H1 (cell line): ENCODE measurements at regions not wholly inside any gene's neighbourhood (a gene's known extent, or its start where the extent isn't known, plus 50 kb on each side); places are given as distances from the start of the nearest gene placed in this dataset.

ENCODE experiments used
- CEBPB ChIP-seq: IDR thresholded peaks from 2 replicates; pipeline ENCODE4 v1.6.1; 2012; ENCODE audit warnings: low read depth, low read length
- CHD2 ChIP-seq: IDR thresholded peaks from 2 replicates; pipeline ENCODE4 v1.6.1; 2012; ENCODE audit warnings: low read length, improper control_type of control experiment
- EZH2 ChIP-seq: fragments of 200-600 bp; sonication (generic); IDR thresholded peaks from 2 replicates; pipeline ENCODE4 v1.7.1; 2012; ENCODE audit warnings: low read depth, mild to moderate bottlenecking, moderate library complexity, low read length, inconsistent platforms; ENCODE audit not compliant: severe bottlenecking
- FOSL1 ChIP-seq: IDR thresholded peaks from 2 replicates; pipeline ENCODE4 v1.6.1; 2011; ENCODE audit warnings: mild to moderate bottlenecking, low read depth, low read length, moderate library complexity; ENCODE audit not compliant: insufficient read depth
- JUN ChIP-seq: IDR thresholded peaks from 2 replicates; pipeline ENCODE4 v1.6.1; 2011; ENCODE audit warnings: low read depth, mild to moderate bottlenecking, improper control_type of control experiment, low read length
- KDM1A ChIP-seq: fragments of 200-600, 300-600 bp; sonication (generic); IDR thresholded peaks from 2 replicates; pipeline ENCODE4 v1.7.1; 2016; ENCODE audit warnings: mild to moderate bottlenecking, low read length, borderline replicate concordance
- RAD21 ChIP-seq, 2 experiments: IDR thresholded peaks in 1 of 2; conservative IDR thresholded peaks in 1 of 2; 2 replicates each; pipeline ENCODE4 v1.6.1; 2011; ENCODE audit warnings: low read depth in 2 of 2, low read length in 2 of 2, improper control_type of control experiment in 1 of 2, inconsistent platforms in 1 of 2, mild to moderate bottlenecking in 1 of 2, moderate library complexity in 1 of 2
- RBBP5 ChIP-seq: IDR thresholded peaks from 2 replicates; pipeline ENCODE4 v1.7.1; 2012; ENCODE audit warnings: low read depth, mild to moderate bottlenecking, inconsistent platforms, low read length, moderate library complexity, borderline replicate concordance
- TCF12 ChIP-seq: IDR thresholded peaks from 2 replicates; pipeline ENCODE4 v1.6.1; 2011; ENCODE audit warnings: low read depth, mild to moderate bottlenecking, low read length
- YY1 ChIP-seq: IDR thresholded peaks from 2 replicates; pipeline ENCODE4 v1.6.1; 2011; ENCODE audit warnings: low read depth, mild to moderate bottlenecking, low read length
- ZNF274 ChIP-seq: IDR thresholded peaks from 2 replicates; pipeline ENCODE4 v1.7.0; 2012; ENCODE audit warnings: low read length, borderline replicate concordance; ENCODE audit errors: extremely low read depth
- TF ChIP-seq, protein P1 (sequence below), 3 experiments: IDR thresholded peaks; 1 replicate in 2 of 3; 2 replicates in 1 of 3; pipeline versions ENCODE4 v1.5.1 to v1.6.1; 2011; ENCODE audit warnings: low read length in 3 of 3, mild to moderate bottlenecking in 3 of 3, inconsistent platforms in 2 of 3, low read depth in 1 of 3, moderate library complexity in 1 of 3; ENCODE audit not compliant: insufficient read depth in 1 of 3; ENCODE audit errors: control extremely low read depth in 1 of 3

DNA sequence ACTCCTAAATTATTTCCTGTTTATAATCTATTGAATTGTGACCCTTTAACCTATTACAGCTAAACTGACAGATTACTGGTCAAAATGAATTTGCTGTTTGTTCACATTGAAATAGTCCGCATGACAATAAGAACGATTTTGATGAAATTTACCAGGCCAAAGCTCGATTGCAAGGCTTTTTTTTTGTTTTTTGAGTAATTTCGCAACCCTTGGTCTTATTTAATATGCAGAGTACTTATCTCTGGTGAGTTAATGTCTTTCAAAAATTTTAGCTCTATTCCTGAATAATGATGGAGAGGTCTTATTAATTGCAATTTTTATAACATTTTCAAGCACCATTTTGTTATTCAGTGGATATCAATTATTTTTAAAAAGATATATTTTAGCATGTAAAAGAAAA, 362.4 kb downstream of the OTOL1 start:
- TF ChIP-seq ZNF274 = no peak
- TF ChIP-seq EZH2 = no peak
- TF ChIP-seq, protein P1, sequence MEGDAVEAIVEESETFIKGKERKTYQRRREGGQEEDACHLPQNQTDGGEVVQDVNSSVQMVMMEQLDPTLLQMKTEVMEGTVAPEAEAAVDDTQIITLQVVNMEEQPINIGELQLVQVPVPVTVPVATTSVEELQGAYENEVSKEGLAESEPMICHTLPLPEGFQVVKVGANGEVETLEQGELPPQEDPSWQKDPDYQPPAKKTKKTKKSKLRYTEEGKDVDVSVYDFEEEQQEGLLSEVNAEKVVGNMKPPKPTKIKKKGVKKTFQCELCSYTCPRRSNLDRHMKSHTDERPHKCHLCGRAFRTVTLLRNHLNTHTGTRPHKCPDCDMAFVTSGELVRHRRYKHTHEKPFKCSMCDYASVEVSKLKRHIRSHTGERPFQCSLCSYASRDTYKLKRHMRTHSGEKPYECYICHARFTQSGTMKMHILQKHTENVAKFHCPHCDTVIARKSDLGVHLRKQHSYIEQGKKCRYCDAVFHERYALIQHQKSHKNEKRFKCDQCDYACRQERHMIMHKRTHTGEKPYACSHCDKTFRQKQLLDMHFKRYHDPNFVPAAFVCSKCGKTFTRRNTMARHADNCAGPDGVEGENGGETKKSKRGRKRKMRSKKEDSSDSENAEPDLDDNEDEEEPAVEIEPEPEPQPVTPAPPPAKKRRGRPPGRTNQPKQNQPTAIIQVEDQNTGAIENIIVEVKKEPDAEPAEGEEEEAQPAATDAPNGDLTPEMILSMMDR (IDR thresholded peaks at IDR 0.05; ENCODE audit: control extremely low read depth in 1 of 3, insufficient read depth in 1 of 3, low read depth in 1 of 3, low read length in 3 of 3) = no peak
- no peak for TF ChIP-seq KDM1A
- no peak for TF ChIP-seq TCF12
- no peak for TF ChIP-seq FOSL1
- TF ChIP-seq CHD2 = no peak
- TF ChIP-seq RAD21 (IDR thresholded peaks at IDR 0.05 in 1 of 2, conservative IDR thresholded peaks at IDR 0.05 in 1 of 2; ENCODE audit: low read depth in 2 of 2, low read length in 2 of 2) = no peak
- TF ChIP-seq YY1 = no peak
- TF ChIP-seq RBBP5 = no peak
- TF ChIP-seq CEBPB = peak; percentile 75; the same call in 1 of the 2 replicates
- no peak for TF ChIP-seq JUN
